NCI-H446 treated with DMSO at 0.1 percent for 48 hours (cell line): ENCODE measurements at regions not wholly inside any gene's neighbourhood (a gene's known extent, or its start where the extent isn't known, plus 50 kb on each side); places are given as distances from the start of the nearest gene placed in this dataset.

Source experiments
- DNase-seq: peaks from one replicate; lab custom pipeline; 2025; lab: John Stamatoyannopoulos, UW

DNA sequence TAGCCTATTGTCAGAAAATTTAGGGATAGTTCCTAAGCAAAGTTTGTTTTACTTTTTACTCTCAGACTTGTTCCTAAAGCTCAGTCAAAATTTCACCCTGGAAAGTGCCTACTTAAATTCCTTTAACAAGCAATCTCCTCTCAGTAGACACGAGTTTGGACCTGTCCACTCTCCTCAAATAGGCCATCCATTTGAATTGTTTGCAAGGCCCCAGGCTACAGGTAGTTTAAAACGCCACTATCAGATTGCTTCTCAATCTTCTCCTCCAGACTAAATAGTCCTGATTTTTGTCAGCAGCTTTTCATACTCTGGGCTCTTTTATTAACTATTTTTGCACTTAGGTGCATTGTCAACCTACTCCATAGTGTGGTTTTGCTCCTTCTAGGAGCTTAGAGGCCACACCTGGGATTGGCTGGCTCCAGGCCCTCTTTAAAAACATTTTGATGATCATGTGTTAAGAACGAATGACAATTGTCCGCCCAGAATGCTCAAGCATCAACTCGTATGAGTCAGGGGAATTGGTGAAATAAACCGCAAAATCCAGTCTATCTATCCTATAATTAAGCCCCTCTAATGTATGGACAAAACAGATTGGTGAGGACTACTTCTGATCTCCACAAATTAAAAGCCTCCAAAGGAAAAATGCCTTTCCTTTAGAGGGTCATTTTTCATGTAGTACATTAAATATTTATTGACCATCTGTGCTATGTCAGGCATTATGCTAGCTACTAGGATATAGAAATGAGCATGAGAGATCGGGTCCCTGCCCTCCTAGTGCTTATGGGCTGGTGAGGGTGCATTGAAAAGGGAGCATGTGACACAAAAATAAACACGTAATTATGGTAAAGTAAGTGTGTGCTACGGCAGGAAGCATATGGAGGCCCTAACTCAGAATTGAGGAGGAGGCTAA, 333.8 kb upstream of the TNP1 start:
- DNase-seq: peak; percentile 27

DNA sequence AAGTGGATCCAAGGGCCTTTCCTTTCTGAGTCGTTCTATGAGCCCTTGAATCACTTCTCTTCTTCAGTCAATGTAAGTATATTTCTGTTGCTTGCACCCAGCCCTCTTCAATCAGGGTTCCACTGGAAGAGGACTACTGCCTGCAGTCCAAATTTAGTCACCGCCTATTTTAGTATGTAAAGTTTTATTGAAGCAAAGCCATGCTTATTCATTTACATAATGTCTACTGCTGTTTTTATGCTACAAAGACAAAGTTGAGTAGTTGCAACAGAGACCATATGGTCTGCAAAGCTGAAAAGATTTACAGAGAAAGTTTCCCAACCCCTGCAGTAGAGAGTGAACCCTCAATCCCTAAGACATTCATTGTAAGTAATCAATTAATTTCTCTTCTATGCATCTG, 332.5 kb upstream of the TNP1 start:
- no peak for DNase-seq

DNA sequence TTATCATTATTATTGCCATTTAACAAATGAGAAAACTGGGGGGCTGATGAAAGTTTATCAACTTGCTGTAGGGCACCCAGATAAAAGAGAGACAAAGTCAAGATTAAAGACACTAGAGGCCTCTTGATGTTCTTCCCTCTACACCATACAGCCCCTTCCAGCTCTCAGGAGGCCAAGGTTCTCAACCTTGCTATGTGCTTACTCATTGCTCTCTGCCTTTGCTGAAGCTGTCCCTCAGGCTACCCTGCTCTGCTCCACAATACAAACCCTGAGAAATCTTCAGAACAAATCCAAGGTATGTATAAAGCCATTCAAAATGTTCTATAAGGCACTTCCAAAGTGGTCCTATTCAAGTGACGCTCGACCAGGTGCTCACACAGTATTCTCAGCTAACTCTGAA, 329.9 kb upstream of the TNP1 start:
- no peak for DNase-seq

DNA sequence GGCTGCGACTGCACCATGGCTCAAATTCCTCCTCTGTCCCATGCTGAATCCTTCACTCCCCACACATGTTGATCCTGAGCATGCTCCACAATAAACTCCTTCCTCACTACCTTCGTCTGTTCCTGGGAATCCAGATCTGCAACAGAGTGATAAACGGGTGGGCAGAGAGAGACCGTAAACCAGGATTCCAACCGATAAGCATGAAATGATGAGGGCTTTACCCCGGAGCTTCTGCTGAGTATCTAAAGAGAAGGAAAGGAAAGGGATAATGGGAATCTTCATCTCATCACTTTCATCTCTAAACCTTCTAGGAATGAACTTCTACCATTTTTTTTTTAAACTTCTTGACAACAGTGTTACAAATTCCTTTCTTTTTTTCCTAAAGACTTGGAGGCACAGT, 329.3 kb upstream of the TNP1 start:
- no peak for DNase-seq

DNA sequence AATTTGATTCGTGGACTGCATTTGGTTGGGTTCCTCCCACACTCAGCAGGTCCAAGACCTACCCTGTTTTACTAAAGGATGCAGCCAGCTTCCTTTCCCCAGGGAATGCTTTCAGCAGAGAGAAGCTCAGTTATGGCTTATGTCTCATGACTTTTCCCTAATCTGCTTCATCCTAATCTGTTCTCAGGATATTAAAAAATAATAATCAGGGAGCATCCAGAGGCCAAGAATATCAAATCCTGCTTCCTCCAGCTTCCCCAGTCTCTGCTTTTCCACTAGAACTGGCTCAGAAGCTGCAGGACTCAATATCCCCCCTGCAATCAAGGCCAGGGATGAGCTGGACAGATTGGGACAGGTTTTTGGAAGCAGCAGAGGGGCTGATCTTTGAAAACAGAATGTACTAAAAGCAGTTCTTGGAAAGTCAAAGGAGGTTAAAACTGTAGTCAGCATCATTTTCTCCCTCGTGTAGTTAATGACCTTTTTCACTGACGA, 326.9 kb upstream of the TNP1 start:
- DNase-seq: no peak

DNA sequence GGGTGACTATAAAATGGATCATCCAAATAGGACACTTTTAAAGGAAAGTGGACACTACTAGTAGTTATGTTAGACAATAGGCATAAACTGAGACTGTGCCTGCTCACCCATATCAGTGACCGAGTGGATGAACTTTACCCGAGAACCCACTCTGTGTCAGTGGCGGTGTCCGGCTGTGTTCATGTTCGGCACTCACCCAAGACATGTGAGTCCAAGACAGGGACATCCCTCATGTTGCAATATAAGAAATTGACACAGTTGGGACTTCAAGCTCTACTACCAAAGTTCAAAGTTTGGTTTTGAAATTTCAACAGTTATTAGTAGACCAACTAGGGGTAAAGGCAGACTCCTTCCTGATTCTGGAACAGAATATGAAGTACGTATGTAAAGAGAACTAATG, 326.3 kb upstream of the TNP1 start:
- no peak for DNase-seq

DNA sequence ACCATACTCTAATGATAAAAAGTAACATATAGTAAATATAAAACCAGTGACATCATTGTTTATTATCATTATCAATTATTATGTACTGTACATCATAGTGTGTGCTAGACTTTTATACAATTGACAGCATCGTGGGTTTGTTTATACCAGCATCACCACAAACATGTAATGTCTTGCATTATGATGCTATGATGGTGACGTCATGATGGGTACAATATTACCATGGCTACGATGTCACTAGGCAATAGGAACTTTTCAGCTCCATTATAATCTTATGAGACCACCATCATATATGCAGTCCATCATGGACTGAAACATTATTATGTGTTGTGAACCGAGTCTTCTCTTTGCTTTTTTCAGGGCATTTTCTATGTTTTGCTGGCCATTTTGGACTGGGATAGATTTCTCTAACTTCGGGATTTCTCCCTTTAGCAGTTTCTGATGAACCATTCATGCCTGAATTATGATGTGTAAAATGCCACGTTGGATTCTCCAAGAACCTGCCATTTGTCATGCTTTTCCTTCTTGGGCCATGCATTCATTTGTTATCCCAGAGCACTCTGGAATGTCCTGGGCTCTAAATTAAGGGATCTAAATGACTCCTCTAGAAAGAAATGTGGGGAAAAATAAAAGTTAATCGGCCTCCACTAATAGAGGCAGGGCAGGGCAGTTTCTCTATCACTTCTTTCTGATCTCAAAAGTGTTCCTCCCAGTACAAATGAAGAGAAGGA, 325.6 kb upstream of the TNP1 start:
- no peak for DNase-seq

DNA sequence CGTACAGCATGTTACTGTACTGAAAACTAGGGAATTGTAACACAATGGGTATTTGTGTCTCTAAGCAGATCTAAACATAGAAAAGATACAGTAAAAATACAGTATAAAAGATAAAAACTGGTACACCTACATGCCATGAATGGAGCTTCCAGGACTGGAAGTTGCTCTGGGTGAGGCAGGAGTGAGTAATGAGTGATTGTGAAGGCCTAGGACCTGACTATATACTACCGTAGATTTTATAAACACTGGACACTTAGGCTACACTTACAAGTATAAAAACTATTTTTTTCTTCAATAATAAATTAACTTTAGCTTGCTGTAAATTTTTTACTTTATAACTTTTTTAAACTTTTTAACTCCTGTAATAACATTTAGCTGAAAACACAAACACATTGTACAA, 324.4 kb upstream of the TNP1 start:
- DNase-seq: no peak

DNA sequence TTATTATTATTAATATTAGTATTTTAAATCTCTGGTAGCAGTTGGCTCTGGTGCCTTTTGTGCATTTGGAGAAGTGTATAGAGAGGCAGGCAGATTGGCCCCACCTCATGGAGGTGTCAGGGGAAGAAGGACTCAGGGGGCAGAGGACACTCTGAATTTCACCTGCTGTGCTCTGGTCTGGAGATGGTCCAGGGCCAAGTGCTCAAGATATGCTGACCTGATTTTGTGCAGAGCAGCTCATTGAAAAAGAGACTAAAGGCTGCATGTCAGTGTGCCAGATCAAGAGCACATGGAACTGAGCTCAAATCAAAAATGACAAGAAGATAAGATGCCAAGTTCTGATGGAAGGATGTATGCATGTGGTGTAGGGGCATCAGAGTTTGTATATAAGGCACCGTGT, 323.6 kb upstream of the TNP1 start:
- DNase-seq: no peak

DNA sequence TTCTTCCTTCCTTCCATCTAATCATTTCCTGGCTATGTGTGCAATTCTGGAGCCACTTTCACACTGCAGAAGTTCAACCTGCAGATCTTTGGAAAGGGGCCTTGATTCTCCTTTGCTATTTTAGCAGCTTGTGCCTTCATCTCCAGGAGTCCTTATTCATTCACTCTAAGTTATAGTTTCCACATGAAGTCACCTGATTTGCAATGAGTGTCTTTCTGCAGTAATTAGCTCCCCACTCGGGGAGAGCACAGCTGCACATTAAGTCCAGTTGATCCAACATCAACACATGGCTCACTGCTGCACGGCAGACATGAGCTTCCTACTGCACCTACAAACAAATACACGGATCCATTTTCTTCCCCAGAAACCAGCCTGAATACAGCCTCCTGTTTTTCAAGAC, 323.1 kb upstream of the TNP1 start:
- no peak for DNase-seq

DNA sequence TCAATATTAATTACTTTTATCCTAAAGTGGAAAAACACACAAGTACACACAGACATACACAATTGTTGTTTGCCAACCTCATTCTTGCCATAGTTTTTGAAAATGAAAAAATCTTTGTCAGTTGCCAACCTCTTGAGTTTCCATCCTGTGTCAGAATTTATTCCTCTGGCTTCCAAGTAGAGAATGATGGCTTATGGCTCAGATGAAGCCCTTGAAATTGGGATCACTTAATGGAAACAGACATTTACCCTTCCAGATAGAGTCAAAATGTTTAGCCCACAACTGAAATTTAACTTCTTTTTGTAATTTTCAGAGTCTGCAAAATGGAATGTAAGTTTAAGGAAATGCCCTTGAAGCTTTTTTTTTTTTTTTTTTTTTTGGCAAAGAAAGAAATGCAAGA, 321.6 kb upstream of the TNP1 start:
- no peak for DNase-seq

DNA sequence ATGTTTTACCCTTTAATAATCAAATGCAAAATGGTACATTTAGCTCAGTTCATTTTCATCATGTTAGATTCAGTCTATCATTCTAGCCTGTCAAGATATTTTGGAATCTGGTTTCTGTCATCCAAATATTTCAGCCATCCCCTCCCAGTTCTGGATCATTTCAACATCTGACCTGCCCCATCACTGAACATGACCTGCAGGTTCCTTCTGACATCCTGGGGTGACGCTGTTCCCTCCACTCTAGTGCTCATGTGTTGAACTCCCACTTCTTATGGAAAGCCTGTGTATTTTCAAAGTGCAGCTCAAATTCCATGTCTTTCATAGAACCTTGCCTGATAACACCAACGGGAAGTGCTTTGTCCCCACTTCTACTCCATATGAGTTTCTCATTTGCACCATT, 320.0 kb upstream of the TNP1 start:
- DNase-seq: no peak

DNA sequence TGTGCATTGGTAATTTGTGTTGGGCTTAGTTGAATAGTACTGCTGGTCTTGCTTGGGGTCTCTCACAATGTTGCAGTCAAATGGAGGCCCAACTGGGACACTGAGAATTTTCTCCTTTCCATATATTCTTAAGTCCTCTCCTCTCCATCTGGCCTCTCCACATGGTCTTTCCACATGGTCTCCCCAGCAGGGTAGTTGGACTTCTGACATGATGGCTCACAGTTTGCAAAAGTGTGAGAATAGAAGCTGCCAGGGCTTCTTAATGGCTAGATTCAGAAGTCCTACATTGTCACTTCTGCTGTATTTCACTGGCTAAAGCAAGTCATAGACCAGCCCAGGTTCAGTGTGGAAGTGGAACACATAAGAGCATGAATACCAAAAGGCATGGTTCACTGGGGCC, 318.5 kb upstream of the TNP1 start:
- DNase-seq: no peak

DNA sequence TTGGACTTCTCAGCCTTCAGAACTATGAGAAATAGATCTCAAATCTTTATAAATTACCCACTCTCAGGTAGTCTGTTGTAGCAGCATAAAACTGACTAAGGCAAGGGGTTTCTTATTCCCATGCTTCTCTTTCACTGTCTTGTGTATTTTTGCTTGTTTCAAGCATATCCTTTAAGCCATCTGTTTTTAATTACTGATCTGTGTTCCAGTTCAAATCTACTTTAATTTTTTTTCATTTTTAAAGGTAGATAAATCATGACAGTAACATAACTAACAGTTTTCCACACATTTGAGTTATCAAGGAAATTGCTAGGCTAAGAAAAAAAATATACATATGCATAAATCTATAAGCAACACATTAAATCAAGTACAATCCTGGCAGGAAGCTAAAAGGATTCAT, 317.9 kb upstream of the TNP1 start:
- DNase-seq: no peak

DNA sequence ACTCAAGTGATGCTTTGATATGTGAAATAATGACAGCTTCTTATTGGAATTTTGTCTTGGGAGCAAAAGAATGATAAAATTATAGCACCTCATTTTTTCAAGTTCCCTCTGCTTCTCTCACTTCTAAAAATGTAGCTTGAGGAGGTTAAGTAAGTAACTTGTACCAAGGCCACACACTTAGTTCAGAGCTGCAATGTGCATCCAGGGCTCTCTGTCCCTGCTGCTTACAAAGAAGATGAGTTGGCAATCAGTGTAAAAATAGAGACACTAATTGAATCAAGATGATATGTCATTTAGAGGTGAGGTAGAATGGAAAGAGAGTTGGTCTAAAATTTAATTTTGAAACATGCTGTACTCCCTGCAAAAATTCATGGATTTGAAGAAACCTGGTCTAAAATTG, 312.0 kb upstream of the TNP1 start:
- no peak for DNase-seq

DNA sequence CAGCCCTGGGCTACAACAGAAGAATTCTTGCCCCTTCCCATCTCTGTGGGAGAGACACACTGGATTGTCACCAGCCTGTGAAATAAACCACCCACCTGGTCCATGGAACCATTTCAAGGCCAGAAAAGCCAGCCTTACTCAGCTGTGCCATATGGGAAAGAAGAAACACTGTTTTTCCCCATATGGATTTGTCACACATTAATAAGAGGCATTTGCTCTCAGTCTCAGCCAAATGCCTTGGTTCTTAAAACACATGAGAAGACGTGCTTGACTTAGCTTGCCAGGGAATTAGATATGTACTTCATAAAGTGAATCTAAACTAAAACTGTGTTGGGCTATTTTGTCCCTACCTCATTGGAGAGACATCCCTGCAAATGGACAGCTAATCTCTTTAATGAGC, 308.6 kb upstream of the TNP1 start:
- DNase-seq: peak; percentile 38

DNA sequence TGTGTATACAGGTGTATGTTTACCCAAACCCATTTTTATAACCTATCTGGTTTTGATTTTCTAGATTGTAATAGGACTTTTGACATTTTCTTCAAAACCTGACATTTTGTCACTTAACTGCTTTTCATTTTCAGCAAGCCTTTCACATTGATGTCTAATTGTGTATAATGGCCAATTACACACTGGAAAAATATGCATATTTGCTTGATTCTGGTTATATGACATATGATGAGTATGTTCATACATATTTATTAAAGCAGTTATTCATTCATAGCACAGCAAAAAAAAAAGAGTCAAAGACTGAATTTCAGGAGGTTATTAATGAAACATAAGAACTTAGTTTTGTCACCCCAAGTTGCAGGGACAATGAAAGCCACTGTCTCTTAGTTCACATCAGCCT, 307.7 kb upstream of the TNP1 start:
- DNase-seq: no peak

DNA sequence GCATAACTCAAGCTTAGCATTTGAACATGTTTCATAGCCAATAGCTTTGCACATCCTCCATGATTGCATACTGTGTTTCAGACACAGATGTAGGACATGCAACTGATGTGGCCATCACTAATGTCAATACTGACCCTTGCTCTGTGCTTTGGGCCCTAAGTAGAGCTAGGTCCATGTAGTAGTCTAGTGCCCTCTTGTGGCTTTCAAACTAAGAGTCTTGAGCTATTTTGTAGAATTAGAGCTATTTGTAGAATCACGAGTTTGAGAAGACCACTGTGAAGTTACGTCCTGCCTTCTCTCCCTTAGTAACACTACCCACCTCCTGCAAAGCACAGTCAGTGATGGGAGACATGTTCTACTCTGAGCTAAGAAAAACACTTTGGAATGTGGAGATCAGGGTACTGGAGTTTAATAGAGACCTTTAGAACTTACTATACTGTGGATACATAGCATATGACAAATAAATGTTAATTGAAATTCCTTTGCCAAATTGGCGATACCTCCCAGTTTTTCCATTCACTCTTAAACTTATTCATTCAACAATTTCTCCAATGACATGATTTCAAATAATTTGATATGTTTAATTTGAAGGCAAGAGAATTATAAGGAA, 306.5 kb upstream of the TNP1 start:
- DNase-seq: peak; percentile 24

DNA sequence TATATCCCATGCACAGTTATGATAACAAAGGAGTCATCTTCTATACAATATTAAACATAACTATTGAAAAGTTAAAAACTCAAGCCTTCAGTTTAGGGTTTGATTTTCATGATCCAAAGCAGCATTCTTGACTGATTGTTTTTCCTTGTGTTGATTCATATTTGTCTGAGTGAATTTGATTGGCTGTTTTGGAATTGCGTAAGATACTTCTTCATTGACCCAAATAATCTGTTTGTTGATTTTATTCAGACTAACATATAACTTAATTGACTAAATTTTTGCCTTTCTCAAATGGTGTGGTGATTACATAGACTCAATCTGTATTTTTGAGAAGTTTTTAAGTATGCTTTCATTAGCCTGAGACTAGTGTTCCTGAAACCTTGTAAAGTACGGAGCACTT, 305.7 kb upstream of the TNP1 start:
- no peak for DNase-seq

DNA sequence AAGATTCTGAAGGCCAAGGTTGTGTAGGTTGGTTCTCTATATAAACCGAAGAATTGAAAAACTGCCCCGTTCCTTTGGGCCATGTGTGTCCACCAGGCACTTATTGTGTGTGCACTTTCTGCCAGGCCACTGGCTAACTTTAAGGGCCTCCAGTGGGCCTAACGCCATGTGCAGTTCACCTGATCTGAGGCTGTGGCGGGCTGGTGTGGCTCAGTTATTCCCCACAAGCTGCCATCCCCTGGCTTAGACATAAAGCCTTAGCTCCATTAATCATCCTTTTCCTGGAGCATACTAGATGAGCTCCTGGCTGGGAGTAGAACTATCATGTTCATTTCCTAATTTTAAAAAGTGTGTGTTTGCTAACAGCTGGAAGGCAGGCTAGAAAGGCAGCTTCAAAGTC, 304.1 kb upstream of the TNP1 start:
- DNase-seq: peak; percentile 29

DNA sequence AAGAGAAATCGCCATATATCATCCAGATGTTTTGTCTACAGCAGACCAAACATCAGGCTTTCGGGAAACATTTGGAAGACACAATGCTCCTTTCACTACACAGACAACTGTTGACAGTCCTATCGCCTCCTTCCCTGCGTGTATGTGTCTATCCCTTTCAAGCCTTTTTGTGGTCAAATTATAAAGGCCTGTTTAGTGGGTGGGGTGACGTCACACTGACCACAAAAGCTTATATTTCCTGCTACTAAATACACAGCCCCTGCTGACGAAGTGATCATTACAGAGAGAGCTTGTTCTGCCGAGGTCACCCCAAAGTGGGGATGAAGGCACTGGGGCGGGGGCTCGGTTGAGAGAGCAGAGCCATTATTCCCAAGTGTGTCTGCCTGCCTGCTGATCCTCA, 302.7 kb upstream of the TNP1 start:
- no peak for DNase-seq

DNA sequence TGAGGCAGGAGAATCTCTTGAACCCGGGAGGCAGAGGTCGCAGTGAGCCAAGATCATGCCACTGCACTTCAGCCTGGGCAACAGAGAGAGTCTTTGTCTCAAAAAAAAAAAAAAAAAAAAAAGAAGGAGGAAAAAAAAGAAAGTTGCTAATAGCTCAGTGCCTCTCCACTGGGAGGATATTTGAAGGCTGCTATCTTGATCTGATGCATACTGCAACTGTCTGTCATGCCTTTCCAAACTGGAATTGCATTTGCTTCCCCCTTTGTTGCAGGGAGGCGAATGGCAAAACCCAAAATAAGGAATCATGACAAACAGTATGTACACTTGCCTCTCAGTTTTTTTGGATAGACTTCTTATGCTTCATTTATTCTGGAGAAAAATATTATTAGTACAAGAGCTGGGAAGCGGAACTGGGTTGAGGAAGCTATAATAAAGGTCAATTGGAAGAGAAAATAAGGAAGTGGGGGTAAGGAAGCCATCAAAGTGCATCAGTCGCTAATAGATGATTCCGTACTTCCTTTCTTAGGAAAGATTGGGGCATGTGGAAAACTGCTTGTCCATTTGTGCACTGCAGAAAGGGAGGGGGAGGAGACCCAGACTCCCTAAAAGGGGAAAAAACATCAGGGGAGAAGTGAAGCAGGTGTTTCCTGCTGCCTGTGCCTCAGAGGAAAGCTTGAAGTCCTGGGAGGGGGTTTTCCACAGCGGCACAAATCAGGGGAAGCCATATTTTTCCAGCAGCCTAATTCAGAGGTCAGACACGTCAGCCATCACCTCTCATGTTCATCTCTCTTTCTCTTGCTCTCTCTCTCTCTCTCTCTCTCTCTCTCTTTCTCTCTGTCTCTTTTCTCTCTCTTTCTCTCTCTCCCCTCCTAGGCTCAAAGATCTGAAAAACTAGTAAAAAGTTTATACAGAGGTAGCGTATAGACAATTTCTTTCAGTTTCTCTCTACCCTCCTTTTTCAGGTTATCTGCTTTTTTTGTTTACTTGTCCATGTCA, 301.4 kb upstream of the TNP1 start:
- DNase-seq: no peak
